ENCODE measurements at regions not wholly inside any gene's neighbourhood (a gene's known extent, or its start where the extent isn't known, plus 50 kb on each side); places are given as distances from the start of the nearest gene placed in this dataset.
"Not testable (repeated sequence)": the region's sequence is repeated elsewhere in the genome, so short reads cannot be mapped to it uniquely, and the experiment has no call there.

GRCh38 chr12:27162229-27162537, 79.8 kb upstream of the C12orf71 start:
- DNase-seq (ENCODE audit: low spot score) (no peak), ATAC-seq (ENCODE audit: insufficient number of reproducible peaks, low FRiP score, low read depth) (no peak)
- Histone ChIP-seq H3K27me3 (replicated peaks; ENCODE audit: insufficient read depth) (no peaks in the 10 kb centered on the region), H3K9me3 (no peaks in the 10 kb centered on the region), H3K36me3 (no peaks in the 10 kb centered on the region), H3K4me1 (ENCODE audit: control insufficient read depth in 1 of 2, low read depth in 2 of 2) (no peaks in the 10 kb centered on the region), H3K4me3 (no peak overlapping the region), H3K27ac (no peak overlapping the region)
- TF ChIP-seq CTCF (IDR thresholded peaks at IDR 0.05): no peak

DNA sequence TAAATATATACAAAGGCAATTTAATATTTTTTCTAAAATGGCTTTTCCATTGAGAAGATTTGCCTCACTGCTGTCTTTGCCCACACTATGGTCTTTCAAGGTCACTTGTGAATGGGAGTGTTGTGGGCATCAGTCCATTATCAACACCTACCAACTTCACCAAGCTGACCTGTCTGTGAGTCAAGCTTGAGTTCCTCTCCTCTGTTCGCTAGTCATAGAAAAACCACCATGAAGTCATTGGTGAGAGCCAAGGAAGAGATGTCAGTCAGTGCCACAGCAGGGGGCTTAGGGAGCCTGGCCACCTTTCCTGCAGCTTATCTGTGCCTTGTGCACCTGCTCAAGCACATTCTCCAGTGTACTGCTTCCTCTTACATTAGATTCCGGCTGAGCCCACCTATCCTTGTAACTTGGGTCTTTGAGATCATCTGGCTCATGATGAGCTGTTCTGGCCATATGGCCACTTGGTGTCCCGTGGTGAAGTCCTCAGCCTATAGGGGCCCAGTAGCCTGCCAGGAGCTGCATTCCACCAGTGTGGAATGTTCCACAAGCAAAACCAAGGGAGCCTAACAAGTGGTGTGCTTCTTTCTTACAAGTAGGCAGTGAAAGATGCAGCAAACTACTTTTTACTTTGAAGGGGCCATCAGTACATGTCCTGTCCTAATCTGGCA, 80.8 kb upstream of the C12orf71 start:
- H3K9me3 ChIP-seq: no peaks in the 10 kb centered on the region
- H3K4me1 ChIP-seq (ENCODE audit: control insufficient read depth in 1 of 2, low read depth in 2 of 2): no peaks in the 10 kb centered on the region
- no peak overlapping the region for H3K4me3 ChIP-seq
- no peak for TF ChIP-seq CTCF (IDR thresholded peaks at IDR 0.05)
- DNase-seq (ENCODE audit: low spot score): no peak
- H3K36me3 ChIP-seq: no peaks in the 10 kb centered on the region
- ATAC-seq (ENCODE audit: insufficient number of reproducible peaks, low FRiP score, low read depth): no peak
- H3K27me3 ChIP-seq (replicated peaks; ENCODE audit: insufficient read depth): no peaks in the 10 kb centered on the region
- no peak overlapping the region for H3K27ac ChIP-seq

DNA sequence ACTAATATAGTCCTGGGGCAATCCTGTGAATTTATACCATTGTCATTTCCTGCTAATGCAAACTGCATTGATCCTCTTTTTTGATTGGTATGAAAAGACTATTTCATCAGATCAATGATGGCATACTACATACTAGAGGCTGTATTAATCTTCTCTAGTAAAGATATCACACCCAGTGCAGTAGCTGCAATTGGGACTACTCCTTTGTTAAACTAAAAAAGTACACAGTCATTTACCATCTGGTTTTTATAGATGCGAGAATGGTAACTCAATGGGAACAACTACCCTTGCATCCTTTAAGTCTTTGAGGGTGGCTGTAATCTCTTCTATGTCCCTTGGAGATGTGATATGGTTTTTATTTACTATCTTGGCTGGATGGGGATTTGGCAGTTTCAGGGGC, 80.2 kb upstream of the STK38L start:
- Histone ChIP-seq H3K27ac (no peak overlapping the region), H3K36me3 (no peaks in the 10 kb centered on the region), H3K27me3 (replicated peaks; ENCODE audit: insufficient read depth) (no peaks in the 10 kb centered on the region), H3K4me3 (no peak overlapping the region), H3K9me3 (no peaks in the 10 kb centered on the region), H3K4me1 (ENCODE audit: control insufficient read depth in 1 of 2, low read depth in 2 of 2) (no peaks in the 10 kb centered on the region)
- TF ChIP-seq CTCF (IDR thresholded peaks at IDR 0.05): no peak
- DNase-seq (ENCODE audit: low spot score): no peak
- no peak for ATAC-seq (ENCODE audit: insufficient number of reproducible peaks, low FRiP score, low read depth)

GRCh38 chr12:27164330-27165040, 79.6 kb upstream of the STK38L start:
- Histone ChIP-seq H3K4me1 (ENCODE audit: control insufficient read depth in 1 of 2, low read depth in 2 of 2) (no peaks in the 10 kb centered on the region), H3K4me3 (no peak overlapping the region), H3K27ac (no peak overlapping the region), H3K9me3 (no peaks in the 10 kb centered on the region), H3K36me3 (no peaks in the 10 kb centered on the region), H3K27me3 (replicated peaks; ENCODE audit: insufficient read depth) (no peaks in the 10 kb centered on the region)
- TF ChIP-seq CTCF (IDR thresholded peaks at IDR 0.05): no peak
- DNase-seq (ENCODE audit: low spot score) (no peak), ATAC-seq (ENCODE audit: insufficient number of reproducible peaks, low FRiP score, low read depth) (no peak)

DNA sequence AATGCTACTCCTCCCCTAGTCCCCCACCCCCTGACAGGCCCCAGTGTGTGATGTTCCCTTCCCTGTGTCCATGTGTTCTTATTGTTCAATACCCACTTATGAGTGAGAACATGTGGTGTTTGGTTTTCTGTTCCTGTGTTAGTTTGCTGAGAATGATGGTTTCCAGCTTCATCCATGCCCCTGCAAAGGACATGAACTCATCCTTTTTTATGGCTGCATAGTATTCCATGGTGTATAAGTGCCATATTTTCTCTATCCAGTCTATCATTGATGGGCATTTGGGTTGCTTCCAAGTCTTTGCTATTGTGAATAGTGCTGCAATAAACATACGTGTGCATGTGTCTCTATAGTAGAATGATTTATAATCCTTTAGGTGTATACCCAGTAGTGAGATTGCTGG, 78.1 kb upstream of the STK38L start:
- not testable (repeated sequence) for H3K27me3 ChIP-seq (replicated peaks; ENCODE audit: insufficient read depth); H3K9me3 ChIP-seq; H3K4me3 ChIP-seq; H3K27ac ChIP-seq; ATAC-seq (ENCODE audit: insufficient number of reproducible peaks, low FRiP score, low read depth); H3K36me3 ChIP-seq; DNase-seq (ENCODE audit: low spot score); H3K4me1 ChIP-seq (ENCODE audit: control insufficient read depth in 1 of 2, low read depth in 2 of 2)

DNA sequence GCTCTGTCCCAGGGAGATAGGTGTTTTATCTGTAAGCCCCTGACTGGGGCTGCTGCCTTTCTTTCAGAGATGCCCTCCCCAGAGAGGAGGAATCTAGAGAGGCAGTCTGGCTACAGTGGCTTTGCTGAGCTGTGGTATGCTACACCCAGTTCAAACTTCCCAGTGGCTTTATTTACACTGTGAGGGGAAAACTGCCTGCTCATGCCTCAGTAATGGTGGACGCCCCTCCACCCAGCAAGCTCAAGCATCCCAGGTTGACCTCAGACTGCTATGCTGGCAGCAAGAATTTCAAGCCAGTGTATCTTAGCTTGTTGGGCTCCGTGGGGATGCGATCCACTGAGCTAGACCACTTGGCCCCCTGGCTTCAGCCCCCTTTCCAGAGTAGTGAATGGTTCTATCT, 72.6 kb upstream of the STK38L start:
- not testable (repeated sequence) for ATAC-seq (ENCODE audit: insufficient number of reproducible peaks, low FRiP score, low read depth); H3K4me1 ChIP-seq (ENCODE audit: control insufficient read depth in 1 of 2, low read depth in 2 of 2); H3K36me3 ChIP-seq; H3K27me3 ChIP-seq (replicated peaks; ENCODE audit: insufficient read depth); H3K27ac ChIP-seq; H3K9me3 ChIP-seq; DNase-seq (ENCODE audit: low spot score); H3K4me3 ChIP-seq

Data from thoracic aorta (tissue), 2 donors.